ENCODE measurements at regions not wholly inside any gene's neighbourhood (a gene's known extent, or its start where the extent isn't known, plus 50 kb on each side); places are given as distances from the start of the nearest gene placed in this dataset.

- H3K9me3 ChIP-seq (ENCODE audit: control insufficient read depth, insufficient read depth, low read depth, low read length): no peaks in the 10 kb centered on the region
- H3K4me3 ChIP-seq (ENCODE audit: low read depth, low read length): no peak overlapping the region
- no peak overlapping the region for H3K27ac ChIP-seq (ENCODE audit: low read depth, low read length)
- no peak overlapping the region for H3K9ac ChIP-seq (ENCODE audit: low read length)
- no peaks in the 10 kb centered on the region for H3K27me3 ChIP-seq (ENCODE audit: control insufficient read depth, insufficient read depth, low read length)
- no peaks in the 10 kb centered on the region for H3K4me1 ChIP-seq (ENCODE audit: control insufficient read depth, insufficient read depth, low read length)
- no peaks in the 10 kb centered on the region for H3K36me3 ChIP-seq (ENCODE audit: control insufficient read depth, insufficient read depth, low read length)
These were observed 148.9 kb downstream of the SOX11 start for GRCh38 chr2:5841126-5841525.

- no peak overlapping the region for H3K27ac ChIP-seq (ENCODE audit: low read depth, low read length)
- no peaks in the 10 kb centered on the region for H3K4me1 ChIP-seq (ENCODE audit: control insufficient read depth, insufficient read depth, low read length)
- no peak overlapping the region for H3K4me3 ChIP-seq (ENCODE audit: low read depth, low read length)
These were observed 150.1 kb downstream of the SOX11 start for GRCh38 chr2:5842326-5842725.

DNA sequence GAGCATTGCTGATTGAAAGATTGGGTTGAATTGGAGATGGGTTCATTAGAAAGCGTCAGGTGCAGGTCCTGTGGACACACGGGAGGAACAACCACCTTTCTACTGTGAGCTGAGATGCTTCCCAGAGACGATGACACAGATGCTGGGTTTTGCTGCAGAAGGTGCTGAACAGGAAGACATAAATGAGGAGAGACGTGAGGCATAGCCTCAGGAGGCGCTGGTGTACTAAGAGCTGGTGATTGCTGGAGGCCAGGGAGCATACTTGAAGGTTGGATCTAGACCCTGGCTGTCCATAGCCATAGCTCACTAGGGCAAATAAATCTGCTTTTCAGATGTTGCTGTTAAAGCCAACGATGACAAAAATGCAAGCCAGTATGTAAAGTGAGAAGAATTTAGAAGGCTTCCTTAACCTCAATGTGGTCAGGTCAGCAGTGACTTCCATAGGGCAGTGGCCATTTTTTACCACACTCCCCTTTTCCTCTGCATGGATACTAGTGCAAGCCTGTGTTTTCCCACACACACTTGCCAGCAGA is 153.7 kb downstream of the SOX11 start:
- Histone ChIP-seq H3K9me3 (ENCODE audit: control insufficient read depth, insufficient read depth, low read depth, low read length) (no peaks in the 10 kb centered on the region), H3K4me1 (ENCODE audit: control insufficient read depth, insufficient read depth, low read length) (no peaks in the 10 kb centered on the region), H3K27ac (ENCODE audit: low read depth, low read length) (no peak overlapping the region), H3K4me3 (ENCODE audit: low read depth, low read length) (no peak overlapping the region), H3K36me3 (ENCODE audit: control insufficient read depth, insufficient read depth, low read length) (no peaks in the 10 kb centered on the region), H3K9ac (ENCODE audit: low read length) (no peak overlapping the region), H3K27me3 (ENCODE audit: control insufficient read depth, insufficient read depth, low read length) (no peaks in the 10 kb centered on the region)

More at GRCh38 chr2:5842326-5842725, 150.1 kb downstream of the SOX11 start:
- H3K27me3 ChIP-seq (ENCODE audit: control insufficient read depth, insufficient read depth, low read length): no peaks in the 10 kb centered on the region
- H3K36me3 ChIP-seq (ENCODE audit: control insufficient read depth, insufficient read depth, low read length): no peaks in the 10 kb centered on the region
- H3K9me3 ChIP-seq (ENCODE audit: control insufficient read depth, insufficient read depth, low read depth, low read length): no peaks in the 10 kb centered on the region
- H3K9ac ChIP-seq (ENCODE audit: low read length): no peak overlapping the region

DNA sequence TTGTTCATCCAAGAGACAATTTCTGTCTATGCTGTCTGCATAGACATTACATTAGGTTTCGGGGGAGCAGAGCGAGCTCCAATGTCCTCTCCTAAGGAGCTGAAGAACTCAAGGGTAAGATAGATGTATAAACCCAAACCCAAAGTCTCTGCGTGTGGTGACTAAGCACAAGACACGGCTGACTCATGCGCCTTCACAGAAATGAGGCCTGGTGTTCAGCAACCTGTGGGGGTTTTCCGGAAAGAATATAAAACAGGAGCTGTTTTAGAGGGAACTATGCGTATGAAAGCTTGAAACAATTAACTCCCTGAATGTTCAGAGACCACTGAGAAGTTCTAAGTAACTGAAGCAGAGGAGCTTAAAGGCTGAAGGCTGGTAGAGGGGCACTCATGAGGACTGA is 154.7 kb downstream of the SOX11 start:
- H3K4me1 ChIP-seq (ENCODE audit: control insufficient read depth, insufficient read depth, low read length): no peaks in the 10 kb centered on the region
- no peak overlapping the region for H3K9ac ChIP-seq (ENCODE audit: low read length)
- no peaks in the 10 kb centered on the region for H3K27me3 ChIP-seq (ENCODE audit: control insufficient read depth, insufficient read depth, low read length)
- H3K4me3 ChIP-seq (ENCODE audit: low read depth, low read length): no peak overlapping the region
- no peak overlapping the region for H3K27ac ChIP-seq (ENCODE audit: low read depth, low read length)
- no peaks in the 10 kb centered on the region for H3K9me3 ChIP-seq (ENCODE audit: control insufficient read depth, insufficient read depth, low read depth, low read length)
- H3K36me3 ChIP-seq (ENCODE audit: control insufficient read depth, insufficient read depth, low read length): no peaks in the 10 kb centered on the region

DNA sequence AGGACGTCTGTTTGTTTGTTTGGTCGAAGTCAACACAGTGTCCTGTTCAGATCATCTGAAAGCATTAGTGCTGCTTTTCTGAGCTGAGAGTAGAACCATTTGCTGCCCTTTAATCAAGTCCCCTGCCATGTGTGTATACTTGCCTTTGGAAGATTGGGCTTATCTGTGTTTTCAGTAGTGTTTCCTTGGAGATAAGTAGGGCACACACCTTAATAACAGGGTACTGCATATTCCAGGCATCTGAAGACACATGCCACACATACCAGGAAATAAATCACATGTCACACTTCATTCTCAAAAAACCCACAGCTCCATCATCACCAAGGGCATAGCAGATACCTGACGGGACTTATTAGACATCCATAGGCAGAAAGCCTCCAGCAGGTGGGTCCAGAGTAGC is 157.4 kb downstream of the SOX11 start:
- no peak overlapping the region for H3K4me3 ChIP-seq (ENCODE audit: low read depth, low read length)
- H3K9me3 ChIP-seq (ENCODE audit: control insufficient read depth, insufficient read depth, low read depth, low read length): no peaks in the 10 kb centered on the region
- H3K9ac ChIP-seq (ENCODE audit: low read length): no peak overlapping the region
- no peaks in the 10 kb centered on the region for H3K27me3 ChIP-seq (ENCODE audit: control insufficient read depth, insufficient read depth, low read length)
- no peak overlapping the region for H3K27ac ChIP-seq (ENCODE audit: low read depth, low read length)
- H3K36me3 ChIP-seq (ENCODE audit: control insufficient read depth, insufficient read depth, low read length): no peaks in the 10 kb centered on the region
- no peaks in the 10 kb centered on the region for H3K4me1 ChIP-seq (ENCODE audit: control insufficient read depth, insufficient read depth, low read length)

- Histone ChIP-seq H3K9ac (ENCODE audit: low read length) (no peak overlapping the region), H3K4me3 (ENCODE audit: low read depth, low read length) (no peak overlapping the region), H3K27me3 (ENCODE audit: control insufficient read depth, insufficient read depth, low read length) (no peaks in the 10 kb centered on the region), H3K36me3 (ENCODE audit: control insufficient read depth, insufficient read depth, low read length) (no peaks in the 10 kb centered on the region), H3K27ac (ENCODE audit: low read depth, low read length) (no peak overlapping the region), H3K4me1 (ENCODE audit: control insufficient read depth, insufficient read depth, low read length) (no peaks in the 10 kb centered on the region), H3K9me3 (ENCODE audit: control insufficient read depth, insufficient read depth, low read depth, low read length) (no peaks in the 10 kb centered on the region)
These were observed 159.2 kb downstream of the SOX11 start for GRCh38 chr2:5851410-5851809.

DNA sequence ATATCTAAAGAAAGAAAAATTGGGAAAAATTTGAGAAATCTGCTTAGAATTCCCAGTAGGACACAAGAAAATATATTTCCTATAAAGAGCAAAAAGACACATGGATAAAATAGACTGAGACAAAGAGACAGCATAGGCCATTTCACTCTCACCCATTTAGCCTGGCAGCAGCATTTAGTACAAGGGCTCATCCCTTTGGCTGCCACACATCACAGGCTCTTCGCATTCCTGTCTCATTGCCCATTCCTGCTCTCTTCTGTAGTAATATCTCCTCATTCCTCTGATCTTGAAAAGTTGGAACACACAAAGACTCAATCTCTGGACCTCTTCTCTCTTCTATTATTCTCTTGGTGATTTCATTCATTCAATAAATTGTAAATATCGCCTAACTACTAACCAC is 162.6 kb downstream of the SOX11 start:
- no peak overlapping the region for H3K9ac ChIP-seq (ENCODE audit: low read length)
- no peaks in the 10 kb centered on the region for H3K27me3 ChIP-seq (ENCODE audit: control insufficient read depth, insufficient read depth, low read length)
- H3K9me3 ChIP-seq (ENCODE audit: control insufficient read depth, insufficient read depth, low read depth, low read length): no peaks in the 10 kb centered on the region
- H3K36me3 ChIP-seq (ENCODE audit: control insufficient read depth, insufficient read depth, low read length): no peaks in the 10 kb centered on the region
- no peak overlapping the region for H3K4me3 ChIP-seq (ENCODE audit: low read depth, low read length)
- no peaks in the 10 kb centered on the region for H3K4me1 ChIP-seq (ENCODE audit: control insufficient read depth, insufficient read depth, low read length)
- H3K27ac ChIP-seq (ENCODE audit: low read depth, low read length): no peak overlapping the region

DNA sequence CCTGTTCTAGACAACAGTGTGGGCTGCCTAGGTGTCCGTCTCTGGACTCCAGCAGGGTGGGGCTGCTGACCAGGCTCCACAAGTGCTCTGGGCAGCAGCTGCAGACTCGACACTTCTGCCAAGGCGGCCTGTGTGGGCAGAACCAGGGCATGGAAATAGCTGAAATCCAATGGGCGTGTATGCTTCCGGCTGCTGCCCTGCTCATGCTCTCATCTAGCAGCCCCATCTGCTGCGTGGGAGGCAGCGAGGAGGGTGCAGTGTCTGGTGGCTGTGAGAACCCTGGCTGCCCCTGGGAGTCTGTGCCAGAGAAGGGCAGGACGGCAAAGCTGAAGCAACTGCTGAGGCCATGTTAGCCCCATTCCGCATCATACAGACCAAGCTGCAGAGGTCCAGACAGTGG is 174.9 kb downstream of the SOX11 start:
- Histone ChIP-seq H3K4me3 (ENCODE audit: low read depth, low read length) (no peak overlapping the region), H3K27ac (ENCODE audit: low read depth, low read length) (no peak overlapping the region), H3K9me3 (ENCODE audit: control insufficient read depth, insufficient read depth, low read depth, low read length) (peaks cover 2% of the 10 kb centered on the region; the same call in 1 of the 2 replicates), H3K9ac (ENCODE audit: low read length) (no peak overlapping the region), H3K27me3 (ENCODE audit: control insufficient read depth, insufficient read depth, low read length) (no peaks in the 10 kb centered on the region), H3K36me3 (ENCODE audit: control insufficient read depth, insufficient read depth, low read length) (no peaks in the 10 kb centered on the region), H3K4me1 (ENCODE audit: control insufficient read depth, insufficient read depth, low read length) (no peaks in the 10 kb centered on the region)

DNA sequence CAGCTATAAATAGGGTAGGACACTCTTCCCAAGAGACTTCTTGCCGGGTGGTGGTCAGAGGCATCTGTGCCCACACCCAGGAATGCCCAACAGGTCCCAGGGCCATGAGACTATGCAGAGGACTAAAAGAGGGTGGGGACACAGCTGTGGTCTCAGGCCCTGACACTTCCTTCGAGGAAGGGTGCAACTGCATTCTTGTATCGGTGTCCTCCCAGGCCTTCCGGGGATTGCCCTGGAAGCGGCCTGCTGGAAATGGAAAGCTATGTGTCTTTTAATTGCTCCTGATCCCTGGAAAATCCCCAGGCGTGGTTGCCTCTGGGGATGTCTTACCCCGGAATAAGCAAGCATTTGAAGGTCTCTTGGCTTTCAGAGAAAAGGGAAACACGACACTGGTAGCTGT is 176.7 kb downstream of the SOX11 start:
- Histone ChIP-seq H3K36me3 (ENCODE audit: control insufficient read depth, insufficient read depth, low read length) (no peaks in the 10 kb centered on the region), H3K27me3 (ENCODE audit: control insufficient read depth, insufficient read depth, low read length) (no peaks in the 10 kb centered on the region), H3K4me3 (ENCODE audit: low read depth, low read length) (no peak overlapping the region), H3K4me1 (ENCODE audit: control insufficient read depth, insufficient read depth, low read length) (no peaks in the 10 kb centered on the region), H3K9me3 (ENCODE audit: control insufficient read depth, insufficient read depth, low read depth, low read length) (no peaks in the 10 kb centered on the region), H3K9ac (ENCODE audit: low read length) (no peak overlapping the region), H3K27ac (ENCODE audit: low read depth, low read length) (no peak overlapping the region)

- Histone ChIP-seq H3K36me3 (ENCODE audit: control insufficient read depth, insufficient read depth, low read length) (no peaks in the 10 kb centered on the region), H3K27ac (ENCODE audit: low read depth, low read length) (no peak overlapping the region), H3K9me3 (ENCODE audit: control insufficient read depth, insufficient read depth, low read depth, low read length) (peaks cover 3% of the 10 kb centered on the region; the same call in 1 of the 2 replicates), H3K4me1 (ENCODE audit: control insufficient read depth, insufficient read depth, low read length) (no peaks in the 10 kb centered on the region), H3K4me3 (ENCODE audit: low read depth, low read length) (no peak overlapping the region), H3K27me3 (ENCODE audit: control insufficient read depth, insufficient read depth, low read length) (no peaks in the 10 kb centered on the region), H3K9ac (ENCODE audit: low read length) (no peak overlapping the region)
These were observed 177.8 kb downstream of the SOX11 start for GRCh38 chr2:5869936-5870335.

GRCh38 chr2:5877360-5877759 is 185.2 kb downstream of the SOX11 start:
- no peak overlapping the region for H3K27ac ChIP-seq (ENCODE audit: low read depth, low read length)
- H3K27me3 ChIP-seq (ENCODE audit: control insufficient read depth, insufficient read depth, low read length): no peaks in the 10 kb centered on the region
- no peaks in the 10 kb centered on the region for H3K4me1 ChIP-seq (ENCODE audit: control insufficient read depth, insufficient read depth, low read length)
- no peaks in the 10 kb centered on the region for H3K36me3 ChIP-seq (ENCODE audit: control insufficient read depth, insufficient read depth, low read length)
- H3K9ac ChIP-seq (ENCODE audit: low read length): no peak overlapping the region
- H3K9me3 ChIP-seq (ENCODE audit: control insufficient read depth, insufficient read depth, low read depth, low read length): peaks cover 13% of the 10 kb centered on the region; the same call in 1 of the 2 replicates
- H3K4me3 ChIP-seq (ENCODE audit: low read depth, low read length): no peak overlapping the region
